ENCODE measurements at regions not wholly inside any gene's neighbourhood (a gene's known extent, or its start where the extent isn't known, plus 50 kb on each side); places are given as distances from the start of the nearest gene placed in this dataset.

- DNase-seq (ENCODE audit: extremely low read depth, insufficient read length): no peak
- TF ChIP-seq CTCF (IDR thresholded peaks at IDR 0.05; ENCODE audit: insufficient read depth, low read length, poor library complexity, severe bottlenecking): no peak
- Histone ChIP-seq H3K27me3 (replicated peaks; ENCODE audit: control insufficient read depth, insufficient read depth, low read length) (no peaks in the 10 kb centered on the region), H3K4me3 (replicated peaks; ENCODE audit: low read depth, low read length) (no peak overlapping the region), H3K36me3 (ENCODE audit: control insufficient read depth, insufficient read depth, low read length) (no peaks in the 10 kb centered on the region)
Measured at GRCh38 chr6:15930207-15930606, 198.7 kb upstream of the MYLIP start.

DNA sequence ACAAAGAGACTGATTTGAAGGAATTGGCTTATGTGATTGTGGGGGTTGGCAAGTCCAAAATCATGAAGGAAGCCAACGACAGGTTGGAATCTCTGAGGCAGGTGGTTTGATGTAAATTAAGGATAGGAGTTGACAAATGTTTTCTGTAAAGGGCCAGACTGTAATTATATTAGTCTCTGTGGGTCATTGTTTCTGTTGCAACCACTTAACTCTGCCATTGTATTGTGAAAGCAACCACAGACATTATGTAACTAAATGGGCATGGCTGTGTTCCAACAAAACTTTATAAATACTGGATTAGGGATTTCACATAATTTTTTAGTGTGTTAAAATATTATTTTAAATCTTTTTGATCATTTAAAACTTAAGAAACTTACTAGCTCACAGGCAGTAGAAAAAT is 199.2 kb upstream of the MYLIP start:
- H3K27me3 ChIP-seq (replicated peaks; ENCODE audit: control insufficient read depth, insufficient read depth, low read length): no peaks in the 10 kb centered on the region
- H3K4me3 ChIP-seq (replicated peaks; ENCODE audit: low read depth, low read length): no peak overlapping the region
- DNase-seq (ENCODE audit: extremely low read depth, insufficient read length): no peak
- H3K36me3 ChIP-seq (ENCODE audit: control insufficient read depth, insufficient read depth, low read length): no peaks in the 10 kb centered on the region
- TF ChIP-seq CTCF (IDR thresholded peaks at IDR 0.05; ENCODE audit: insufficient read depth, low read length, poor library complexity, severe bottlenecking): no peak

GRCh38 chr6:15927531-15928225 is 201.2 kb upstream of the MYLIP start:
- Histone ChIP-seq H3K27me3 (replicated peaks; ENCODE audit: control insufficient read depth, insufficient read depth, low read length) (no peaks in the 10 kb centered on the region), H3K4me3 (replicated peaks; ENCODE audit: low read depth, low read length) (no peak overlapping the region), H3K36me3 (ENCODE audit: control insufficient read depth, insufficient read depth, low read length) (no peaks in the 10 kb centered on the region)
- TF ChIP-seq CTCF (IDR thresholded peaks at IDR 0.05; ENCODE audit: insufficient read depth, low read length, poor library complexity, severe bottlenecking): no peak
- no peak for DNase-seq (ENCODE audit: extremely low read depth, insufficient read length)

- H3K36me3 ChIP-seq (ENCODE audit: control insufficient read depth, insufficient read depth, low read length): no peaks in the 10 kb centered on the region
- no peak for DNase-seq (ENCODE audit: extremely low read depth, insufficient read length)
- no peaks in the 10 kb centered on the region for H3K27me3 ChIP-seq (replicated peaks; ENCODE audit: control insufficient read depth, insufficient read depth, low read length)
- no peak for TF ChIP-seq CTCF (IDR thresholded peaks at IDR 0.05; ENCODE audit: insufficient read depth, low read length, poor library complexity, severe bottlenecking)
- H3K4me3 ChIP-seq (replicated peaks; ENCODE audit: low read depth, low read length): no peak overlapping the region
Measured at GRCh38 chr6:15926256-15926655, 202.6 kb upstream of the MYLIP start.

GRCh38 chr6:15924893-15925292 is 204.0 kb upstream of the MYLIP start:
- TF ChIP-seq CTCF (IDR thresholded peaks at IDR 0.05; ENCODE audit: insufficient read depth, low read length, poor library complexity, severe bottlenecking): no peak
- H3K27me3 ChIP-seq (replicated peaks; ENCODE audit: control insufficient read depth, insufficient read depth, low read length): no peaks in the 10 kb centered on the region
- no peaks in the 10 kb centered on the region for H3K36me3 ChIP-seq (ENCODE audit: control insufficient read depth, insufficient read depth, low read length)
- no peak for DNase-seq (ENCODE audit: extremely low read depth, insufficient read length)
- no peak overlapping the region for H3K4me3 ChIP-seq (replicated peaks; ENCODE audit: low read depth, low read length)
